ENCODE measurements at regions not wholly inside any gene's neighbourhood (a gene's known extent, or its start where the extent isn't known, plus 50 kb on each side); places are given as distances from the start of the nearest gene placed in this dataset.
A peak's percentile ranks its signal among the peaks of the same experiment; 100 is the strongest.
"Not testable (repeated sequence)": the region's sequence is repeated elsewhere in the genome, so short reads cannot be mapped to it uniquely, and the experiment has no call there.

DNA sequence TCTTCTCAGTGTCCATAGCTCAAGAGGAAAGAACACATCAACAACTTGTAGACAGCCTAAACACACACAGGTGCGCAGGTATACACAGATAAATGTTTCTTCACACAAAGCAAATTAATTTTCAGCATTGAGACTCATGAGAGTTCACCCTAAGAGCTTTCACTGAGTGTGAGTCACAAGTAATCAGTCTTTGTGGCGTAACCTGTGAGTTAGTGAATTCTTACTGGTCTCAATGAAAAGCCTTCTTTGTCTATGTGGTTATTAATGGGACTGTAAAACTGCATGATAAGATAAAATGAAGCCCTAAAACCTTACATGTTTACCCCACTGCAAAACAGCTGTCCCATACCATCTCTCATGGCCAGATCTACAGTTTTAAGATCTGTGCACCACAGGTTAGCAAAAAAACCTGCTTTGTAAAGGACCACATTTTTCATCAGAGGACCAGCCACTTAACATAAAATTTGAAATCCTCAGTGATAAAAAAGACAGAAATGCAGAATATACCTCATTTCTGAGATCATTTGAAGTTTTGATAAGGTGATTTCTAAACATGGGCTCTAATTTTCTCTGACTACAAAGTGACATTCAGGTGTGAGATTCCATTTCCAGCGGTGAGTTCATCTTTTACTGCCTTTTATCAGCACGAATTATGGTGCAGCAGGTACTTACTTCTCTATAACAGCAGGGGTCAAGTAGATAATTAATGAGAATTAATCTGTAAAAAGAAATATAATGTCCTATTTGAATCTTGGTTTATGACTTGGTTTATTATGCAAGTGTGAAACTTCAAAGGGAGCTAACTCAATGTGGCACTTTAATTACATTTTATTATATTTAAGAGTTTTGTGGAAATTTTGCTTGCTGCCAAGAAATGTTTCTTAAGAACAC lies 335.7 kb upstream of the PIK3R1 start:
- DNase-seq (ENCODE audit: low read depth): no peak

DNA sequence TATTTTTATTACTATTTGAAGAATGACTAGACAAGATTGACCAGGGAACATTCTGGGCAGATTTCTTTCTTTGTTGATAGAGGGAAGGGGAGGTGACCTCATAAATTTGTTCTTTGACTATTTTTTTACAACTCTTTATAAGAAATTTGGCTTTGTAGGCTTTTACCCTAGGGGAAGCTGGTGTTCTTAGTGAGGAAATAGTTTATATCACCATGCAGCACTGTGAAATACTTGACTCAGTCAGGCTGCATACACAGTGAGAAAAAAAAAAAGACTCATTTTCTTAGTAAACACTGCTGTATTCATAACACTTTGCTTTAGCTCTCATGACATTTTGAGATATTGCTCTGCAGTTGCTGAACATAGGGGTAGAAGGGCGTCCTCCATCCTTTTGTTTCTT lies 336.6 kb upstream of the PIK3R1 start:
- no peak for DNase-seq (ENCODE audit: low read depth)

DNA sequence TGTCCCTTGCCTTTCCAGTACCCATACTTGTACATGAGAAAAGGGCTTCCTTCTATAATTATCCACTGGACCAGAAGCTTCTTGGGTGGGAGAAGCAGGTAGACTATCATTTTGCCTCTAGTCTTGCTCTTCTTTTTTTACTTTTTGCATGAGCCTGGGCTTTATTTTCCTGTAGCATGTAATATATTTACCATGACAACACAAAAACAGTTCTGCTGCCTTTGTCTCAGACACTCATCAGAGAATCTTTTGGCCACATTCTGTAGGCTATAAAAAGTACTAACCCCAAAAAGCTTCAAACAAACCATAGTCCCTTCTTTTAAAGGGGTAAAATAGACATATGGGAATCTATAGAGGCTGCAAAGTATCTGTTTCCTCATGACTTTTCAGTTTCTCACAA lies 339.2 kb upstream of the PIK3R1 start:
- no peak for DNase-seq (ENCODE audit: low read depth)

DNA sequence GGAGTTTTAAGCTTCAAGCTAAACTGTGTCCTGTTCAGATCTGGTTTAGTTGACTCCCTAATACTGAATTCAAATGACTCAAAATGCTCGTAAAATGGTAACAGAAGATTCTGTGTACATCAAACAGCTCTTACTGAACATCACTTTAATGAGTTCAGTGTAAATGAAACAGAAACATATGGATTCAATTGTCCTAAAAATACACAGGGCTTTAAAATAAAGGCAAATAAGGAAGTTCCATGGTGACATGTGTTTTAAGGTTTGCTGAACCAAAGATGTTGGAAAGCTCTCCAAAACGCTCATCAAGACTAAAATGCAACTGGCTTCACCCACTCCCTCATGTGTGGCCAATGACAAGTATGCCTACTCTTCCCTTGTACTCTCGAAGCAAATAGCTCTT lies 340.0 kb upstream of the PIK3R1 start:
- no peak for DNase-seq (ENCODE audit: low read depth)

DNA sequence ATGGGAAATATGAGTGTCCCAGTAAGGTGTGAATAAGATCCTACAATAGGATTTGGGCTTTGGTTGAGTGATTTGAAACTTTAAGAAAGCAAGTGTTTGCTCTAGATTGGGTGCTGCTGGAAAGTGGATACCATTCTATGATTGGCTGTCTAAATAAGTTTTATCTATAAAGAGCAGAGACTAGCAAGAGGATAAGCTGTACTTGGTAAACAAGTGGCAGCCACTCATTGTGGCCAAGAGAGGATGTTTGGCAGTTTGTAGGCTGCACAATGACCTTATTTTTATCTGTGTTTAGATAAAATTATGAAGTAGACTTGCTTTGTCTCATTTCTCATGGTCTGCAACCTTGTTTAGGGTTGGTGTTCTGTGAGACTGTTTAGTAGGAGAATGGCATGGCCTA lies 341.6 kb upstream of the PIK3R1 start:
- no peak for DNase-seq (ENCODE audit: low read depth)

DNA sequence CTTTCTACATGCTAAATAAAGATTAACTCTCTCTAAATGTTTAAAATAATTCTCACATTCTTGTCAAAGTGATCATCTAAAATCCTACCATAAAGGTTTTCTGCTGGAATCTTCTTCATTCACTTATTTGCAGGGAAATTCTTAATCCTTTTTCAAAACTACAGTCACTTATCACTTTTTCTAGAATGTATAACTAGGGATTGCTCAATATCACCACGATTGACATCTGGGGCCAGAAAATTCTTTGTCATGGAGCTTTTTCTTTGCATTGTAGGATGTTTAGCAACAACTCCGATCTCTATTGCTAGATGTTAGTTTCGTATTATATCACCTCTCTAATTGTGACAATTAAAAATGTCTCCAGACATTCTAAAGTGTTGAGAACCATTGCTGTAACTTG lies 344.9 kb upstream of the PIK3R1 start:
- no peak for DNase-seq (ENCODE audit: low read depth)

DNA sequence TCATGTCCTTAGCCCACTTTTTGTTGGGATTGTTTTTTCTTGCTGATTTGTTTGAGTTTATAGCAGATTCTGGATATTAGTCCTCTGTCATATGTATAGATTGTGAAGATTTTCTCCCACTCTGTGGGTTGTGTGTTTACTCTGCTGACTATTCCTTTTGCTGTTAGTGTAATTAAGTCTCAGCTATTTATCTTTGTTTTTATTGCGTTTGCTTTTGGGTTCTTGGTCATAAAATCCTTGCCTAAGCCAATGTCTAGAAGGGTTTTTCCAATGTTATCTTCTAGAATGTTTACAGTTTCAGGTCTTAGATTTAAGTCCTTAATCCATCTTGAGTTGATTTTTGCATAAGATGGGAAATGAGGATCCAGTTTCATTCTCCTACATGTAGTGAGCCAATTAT lies 351.2 kb upstream of the PIK3R1 start:
- DNase-seq (ENCODE audit: low read depth): not testable (repeated sequence)

DNA sequence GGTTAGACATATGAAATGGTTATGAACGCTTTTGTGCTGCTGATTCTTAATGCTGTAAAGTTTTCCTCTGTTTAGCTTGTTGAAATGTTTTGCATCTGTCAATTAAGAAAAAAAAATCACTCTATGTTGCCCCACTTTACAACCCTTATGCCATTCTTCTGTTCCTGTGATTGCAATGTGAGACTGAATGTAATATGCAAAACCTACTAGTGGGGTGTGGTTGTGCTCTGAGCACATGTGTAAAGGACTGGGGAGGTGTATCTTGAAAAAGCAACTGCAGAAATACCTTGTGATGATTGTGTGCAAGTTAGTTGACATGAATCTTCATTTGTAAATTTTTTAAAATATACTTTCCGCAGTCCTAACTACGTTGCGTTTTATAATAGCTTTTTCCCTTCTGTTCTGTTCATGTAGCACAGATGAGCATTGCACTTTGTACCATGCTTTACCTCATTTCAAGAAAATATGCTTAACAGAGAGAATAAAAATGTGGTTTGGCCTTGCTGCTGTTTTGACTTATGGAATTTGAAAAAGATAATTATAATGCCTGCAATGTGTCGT lies 357.0 kb upstream of the PIK3R1 start:
- DNase-seq (ENCODE audit: low read depth): no peak

DNA sequence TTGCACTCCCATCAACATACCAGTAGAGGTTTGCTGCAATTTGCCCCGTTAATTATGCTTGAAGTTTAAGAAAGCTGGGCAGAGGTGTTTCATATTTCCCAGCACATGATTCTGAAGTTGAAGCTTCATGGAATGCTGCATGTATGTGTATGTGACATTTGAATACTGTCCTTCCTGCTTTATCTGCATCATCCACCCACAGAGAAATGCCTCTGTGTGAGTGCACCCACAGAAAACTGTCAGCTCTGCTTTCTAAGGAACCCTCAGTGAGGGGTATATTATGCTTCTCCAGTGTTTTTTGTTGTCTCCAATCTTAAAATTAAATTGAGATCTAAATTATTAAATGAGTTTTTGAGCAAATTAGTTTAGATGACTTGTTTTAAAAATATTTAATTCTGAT lies 358.1 kb upstream of the PIK3R1 start:
- DNase-seq (ENCODE audit: low read depth): no peak

DNA sequence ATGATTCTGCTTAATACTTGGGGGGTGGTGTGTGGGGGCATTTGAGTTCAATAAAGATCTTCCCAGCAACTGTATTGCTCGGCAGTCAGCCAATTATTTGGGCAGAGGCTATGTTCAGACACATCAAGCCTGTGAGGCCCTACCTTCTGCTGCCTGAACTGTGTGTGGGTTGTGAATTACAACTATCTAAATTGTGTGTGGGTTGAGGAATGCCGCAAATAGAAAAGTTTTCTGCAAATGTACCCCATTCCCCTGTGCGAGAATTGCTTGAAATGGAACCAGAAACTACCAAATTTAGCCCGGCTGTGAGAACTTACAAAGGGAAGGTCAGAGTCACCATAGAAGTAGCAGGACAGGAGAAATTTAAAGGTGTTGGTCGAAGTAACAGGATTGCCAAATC lies 360.0 kb upstream of the PIK3R1 start:
- no peak for DNase-seq (ENCODE audit: low read depth)

DNA sequence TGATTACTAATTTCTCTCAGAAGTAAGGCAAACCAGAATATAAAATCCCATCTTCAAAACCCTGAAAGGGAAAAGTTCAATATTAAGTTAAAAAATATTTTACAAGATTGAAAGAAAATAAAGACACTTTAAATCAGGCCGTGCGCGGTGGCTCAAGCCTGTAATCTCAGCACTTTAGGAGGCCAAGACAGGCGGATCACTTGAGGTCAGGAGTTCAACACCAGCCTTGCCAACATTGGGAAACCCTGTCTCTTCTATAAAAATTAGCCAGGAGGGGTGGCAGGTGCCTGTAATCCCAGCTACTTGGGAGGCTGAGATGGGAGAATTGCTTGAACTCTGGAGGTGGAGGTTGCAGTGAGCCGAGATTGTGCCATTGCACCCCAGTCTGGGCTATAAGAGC lies 364.6 kb upstream of the PIK3R1 start:
- DNase-seq (ENCODE audit: low read depth): not testable (repeated sequence)

DNA sequence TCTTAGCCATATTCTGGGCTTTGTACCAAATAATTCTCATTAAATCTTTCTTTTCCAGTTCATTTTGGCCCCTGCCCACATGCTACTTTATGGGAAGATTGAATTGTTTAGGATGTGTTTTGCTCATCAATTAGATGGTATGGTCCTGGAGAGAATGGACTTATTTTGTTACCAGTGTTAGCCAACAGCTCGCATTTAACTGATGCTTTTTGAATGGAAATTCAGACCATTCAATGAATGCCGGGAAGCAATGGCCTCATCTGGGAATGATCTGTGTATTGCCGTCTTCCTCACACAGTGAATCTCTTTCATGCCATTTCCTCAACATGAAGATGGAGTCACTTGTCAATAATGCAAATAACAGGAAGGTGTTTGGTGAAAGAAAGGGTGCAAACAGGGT lies 370.6 kb upstream of the PIK3R1 start:
- no peak for DNase-seq (ENCODE audit: low read depth)

DNA sequence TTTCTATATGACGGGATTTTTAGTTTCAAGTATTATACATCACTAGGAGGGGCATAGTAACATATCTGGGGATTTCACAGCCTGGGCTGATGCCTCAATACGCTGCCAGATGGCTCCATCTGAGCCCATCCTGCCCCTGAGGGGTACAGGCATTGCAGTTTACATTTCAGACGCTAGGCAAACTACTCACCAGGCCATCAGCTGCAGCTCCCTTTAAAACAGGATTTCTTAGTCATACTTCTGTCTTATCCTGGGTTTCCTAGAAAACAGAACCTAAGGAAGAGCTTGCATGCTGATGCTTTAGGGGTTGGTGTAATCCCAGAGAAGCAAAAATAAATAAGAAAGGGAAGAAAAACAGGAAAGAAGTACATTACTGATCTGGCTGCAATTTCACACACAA lies 372.8 kb upstream of the PIK3R1 start:
- no peak for DNase-seq (ENCODE audit: low read depth)

DNA sequence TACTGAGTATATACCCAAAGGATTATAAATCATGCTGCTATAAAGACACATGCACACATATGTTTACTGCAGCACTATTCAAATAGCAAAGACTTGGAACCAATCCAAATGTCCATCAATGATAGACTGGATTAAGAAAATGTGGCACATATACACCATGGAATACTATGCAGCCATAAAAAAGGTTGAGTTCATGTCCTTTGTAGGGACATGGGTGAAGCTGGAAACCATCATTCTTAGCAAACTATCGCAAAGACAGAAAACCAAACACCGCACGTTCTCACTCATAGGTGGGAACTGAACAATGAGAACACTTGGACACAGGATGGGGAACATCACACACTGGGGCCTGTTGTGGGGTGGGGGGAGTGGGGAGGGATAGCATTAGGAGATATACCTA lies 378.3 kb upstream of the PIK3R1 start:
- DNase-seq (ENCODE audit: low read depth): not testable (repeated sequence)

DNA sequence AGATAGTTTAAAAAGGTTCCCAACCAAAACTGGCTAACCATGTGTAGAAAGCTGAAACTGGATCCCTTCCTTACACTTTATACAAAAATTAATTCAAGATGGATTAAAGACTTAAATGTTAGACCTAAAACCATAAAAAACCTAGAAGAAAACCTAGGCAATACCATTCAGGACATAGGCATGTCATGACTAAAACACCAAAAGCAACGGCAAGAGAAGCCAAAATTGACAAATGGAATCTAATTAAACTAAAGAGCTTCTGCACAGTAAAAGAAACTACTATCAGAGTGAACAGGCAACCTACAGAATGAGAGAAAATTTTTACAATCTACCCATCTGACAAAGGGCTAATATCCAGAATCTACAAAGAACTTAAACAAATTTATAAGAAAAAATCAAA lies 379.1 kb upstream of the PIK3R1 start:
- not testable (repeated sequence) for DNase-seq (ENCODE audit: low read depth)

DNA sequence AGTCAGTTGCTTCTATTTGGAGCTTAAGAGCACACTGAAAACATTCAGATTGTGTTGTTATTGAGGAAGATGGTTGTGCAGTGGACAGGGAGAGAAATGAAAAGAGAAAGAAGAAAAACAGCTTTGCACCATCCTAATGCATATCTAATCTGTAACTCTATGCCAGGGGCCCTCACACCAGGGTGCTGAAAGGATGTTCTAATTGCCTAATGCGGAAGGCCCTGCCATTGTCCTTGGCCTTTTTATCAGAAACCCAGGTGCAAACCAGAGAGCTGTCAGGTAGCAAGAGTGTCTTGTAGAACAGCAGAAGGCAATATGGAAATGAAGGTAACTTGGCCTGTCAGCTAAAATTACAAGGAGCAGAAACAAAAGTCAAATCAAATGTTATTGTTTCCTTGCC lies 384.5 kb upstream of the PIK3R1 start:
- no peak for DNase-seq (ENCODE audit: low read depth)

DNA sequence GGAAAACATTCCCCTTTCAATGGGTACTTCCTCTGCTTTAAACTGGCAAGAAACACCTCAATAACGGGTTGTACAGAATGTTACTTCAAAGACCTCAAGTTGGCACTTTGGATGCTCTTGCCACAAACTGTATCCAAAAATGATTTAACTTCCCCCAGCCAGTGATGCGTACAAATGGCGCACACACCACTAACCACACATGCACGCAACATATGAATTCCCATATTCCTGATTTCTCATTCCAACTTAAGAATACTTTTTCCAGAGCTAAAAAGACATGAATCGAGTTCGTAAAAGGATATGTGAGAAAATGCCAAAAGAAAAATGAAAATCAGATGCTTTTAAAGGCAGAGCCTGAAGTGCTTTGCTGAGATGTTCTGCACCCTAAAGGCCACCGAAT lies 388.0 kb upstream of the PIK3R1 start:
- DNase-seq (ENCODE audit: low read depth): no peak

DNA sequence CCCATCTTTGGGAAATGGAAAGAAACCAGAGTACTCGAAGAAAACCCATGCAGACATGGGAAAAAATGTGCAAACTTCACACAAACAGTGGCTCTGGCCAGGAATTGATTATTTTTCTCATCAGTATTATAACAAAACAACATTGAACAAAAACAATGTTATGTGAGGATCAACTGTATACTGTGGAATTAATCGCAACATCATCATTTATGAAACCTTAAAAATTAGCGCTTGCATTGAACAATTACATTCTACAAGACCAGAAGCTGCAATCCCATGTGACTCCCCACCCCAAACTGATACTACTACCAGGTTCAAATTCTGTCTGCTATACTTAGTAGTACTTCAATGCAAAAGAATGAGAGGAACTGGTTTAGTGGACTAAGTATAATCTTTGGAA lies 390.7 kb upstream of the PIK3R1 start:
- no peak for DNase-seq (ENCODE audit: low read depth)

DNA sequence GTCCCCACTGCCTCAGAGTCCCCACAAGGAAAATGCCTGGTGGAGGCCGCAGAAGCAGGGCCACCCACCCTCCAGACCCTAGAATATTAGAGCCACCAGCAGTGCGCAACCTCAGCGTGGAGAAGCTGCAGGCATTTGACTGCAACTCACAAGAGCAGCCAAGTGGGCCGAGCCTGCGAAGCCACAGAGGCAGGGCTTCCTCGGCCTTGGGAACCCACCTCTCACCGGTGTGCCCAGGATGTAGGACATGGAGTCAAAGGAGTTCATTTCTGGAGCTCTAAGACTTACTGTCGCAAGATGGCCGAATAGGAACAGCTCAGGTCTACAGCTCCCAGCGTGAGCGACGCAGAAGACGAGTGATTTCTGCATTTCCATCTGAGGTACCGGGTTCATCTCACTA lies 397.9 kb upstream of the PIK3R1 start:
- DNase-seq (ENCODE audit: low read depth): no peak

DNA sequence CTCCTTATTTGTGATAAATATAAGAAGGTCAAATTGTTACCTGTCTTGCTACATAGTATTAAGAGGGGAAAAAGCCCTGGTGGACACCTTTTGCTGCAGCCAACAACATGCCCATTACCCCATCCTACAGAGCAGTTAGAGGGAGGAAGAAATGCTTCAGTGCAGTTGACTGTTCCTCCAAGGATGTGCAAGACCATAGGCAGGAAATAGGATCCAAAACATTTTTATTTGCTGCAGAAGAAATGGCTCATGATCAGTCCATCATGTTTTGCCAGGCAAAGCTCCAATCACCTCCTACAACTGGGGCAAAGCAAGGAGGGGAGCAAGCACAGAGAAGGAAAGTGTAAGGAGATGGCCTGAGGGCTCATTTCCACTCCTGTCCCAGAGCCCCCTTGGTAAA lies 399.1 kb upstream of the PIK3R1 start:
- DNase-seq (ENCODE audit: low read depth): no peak

DNA sequence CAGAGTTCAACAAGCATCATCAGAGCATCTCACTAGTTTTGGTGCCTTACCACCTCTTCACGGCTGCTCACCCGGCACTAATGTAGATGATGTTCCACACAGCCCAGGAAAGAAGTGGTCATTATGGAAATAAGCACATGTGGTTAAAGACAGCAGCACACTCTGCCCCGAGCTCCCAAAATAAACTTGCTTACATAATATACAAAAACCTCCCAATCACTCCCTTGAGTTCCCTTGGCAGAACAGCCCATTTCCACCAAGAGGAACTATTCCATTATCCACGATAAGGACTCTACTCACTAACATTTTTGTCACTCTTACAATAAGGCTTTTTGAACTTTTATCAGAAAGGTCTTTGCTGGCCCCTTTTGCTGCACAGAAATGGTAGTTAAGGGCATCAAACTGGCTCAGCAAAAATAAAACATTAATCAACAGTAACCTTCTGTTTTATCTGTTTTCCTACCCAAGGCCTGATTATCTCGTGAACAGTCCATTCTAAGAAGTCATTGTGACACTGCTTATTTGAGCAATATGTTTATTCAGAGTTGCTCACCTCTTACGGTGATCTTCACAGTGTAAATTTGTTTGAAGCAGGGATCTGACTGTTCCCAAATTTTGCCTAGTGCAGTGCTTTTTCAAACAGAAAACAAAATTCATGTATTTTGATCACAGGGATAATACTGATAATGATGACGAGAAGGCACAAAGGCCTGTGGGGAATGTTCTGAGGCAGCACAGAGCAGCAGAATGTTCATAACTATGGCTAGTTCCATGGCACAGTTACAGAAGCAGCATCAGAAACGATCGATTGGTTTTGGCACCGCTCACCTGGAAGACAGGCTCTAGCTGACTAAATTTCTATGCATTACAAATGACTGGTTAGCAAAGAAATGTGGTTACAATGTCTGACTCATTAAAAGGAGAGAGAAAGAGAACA lies 399.8 kb upstream of the PIK3R1 start:
- peak; percentile 10 for DNase-seq (ENCODE audit: low read depth)

DNA sequence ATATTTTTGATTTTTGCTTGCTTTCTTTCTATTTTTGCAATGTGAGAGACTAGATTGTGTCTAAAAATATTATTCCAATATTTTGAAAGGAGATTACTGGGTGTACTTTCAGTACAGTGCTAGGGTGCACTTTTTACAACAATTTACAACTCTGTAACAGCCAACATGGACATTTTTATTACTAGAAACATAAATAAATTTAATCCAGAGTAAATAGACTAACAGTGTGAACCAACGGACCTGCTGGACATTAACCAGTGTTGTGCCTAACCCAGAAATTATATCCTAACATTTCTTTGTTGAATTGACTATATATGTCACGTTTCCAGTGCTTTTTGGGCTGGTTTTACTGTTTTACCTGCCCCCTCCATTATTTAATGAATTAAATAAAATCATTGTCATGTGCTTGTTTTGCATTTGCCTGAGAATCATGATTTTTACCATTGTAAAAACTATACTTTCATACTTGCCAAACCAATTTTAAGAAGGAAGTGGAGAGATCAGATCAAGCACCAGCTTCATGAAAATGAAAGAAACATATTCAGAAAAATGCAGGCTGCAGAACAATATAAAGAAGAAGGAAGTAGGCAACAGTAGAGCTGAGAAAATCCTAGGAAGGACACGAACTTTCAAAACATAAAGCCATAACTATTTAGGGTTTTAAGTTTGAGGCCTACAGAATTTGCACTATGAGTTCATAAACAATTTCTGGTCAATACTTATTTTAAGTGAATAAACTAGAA lies 400.8 kb upstream of the PIK3R1 start:
- no peak for DNase-seq (ENCODE audit: low read depth)
